ENCODE measurements at regions not wholly inside any gene's neighbourhood (a gene's known extent, or its start where the extent isn't known, plus 50 kb on each side); places are given as distances from the start of the nearest gene placed in this dataset.

DNA sequence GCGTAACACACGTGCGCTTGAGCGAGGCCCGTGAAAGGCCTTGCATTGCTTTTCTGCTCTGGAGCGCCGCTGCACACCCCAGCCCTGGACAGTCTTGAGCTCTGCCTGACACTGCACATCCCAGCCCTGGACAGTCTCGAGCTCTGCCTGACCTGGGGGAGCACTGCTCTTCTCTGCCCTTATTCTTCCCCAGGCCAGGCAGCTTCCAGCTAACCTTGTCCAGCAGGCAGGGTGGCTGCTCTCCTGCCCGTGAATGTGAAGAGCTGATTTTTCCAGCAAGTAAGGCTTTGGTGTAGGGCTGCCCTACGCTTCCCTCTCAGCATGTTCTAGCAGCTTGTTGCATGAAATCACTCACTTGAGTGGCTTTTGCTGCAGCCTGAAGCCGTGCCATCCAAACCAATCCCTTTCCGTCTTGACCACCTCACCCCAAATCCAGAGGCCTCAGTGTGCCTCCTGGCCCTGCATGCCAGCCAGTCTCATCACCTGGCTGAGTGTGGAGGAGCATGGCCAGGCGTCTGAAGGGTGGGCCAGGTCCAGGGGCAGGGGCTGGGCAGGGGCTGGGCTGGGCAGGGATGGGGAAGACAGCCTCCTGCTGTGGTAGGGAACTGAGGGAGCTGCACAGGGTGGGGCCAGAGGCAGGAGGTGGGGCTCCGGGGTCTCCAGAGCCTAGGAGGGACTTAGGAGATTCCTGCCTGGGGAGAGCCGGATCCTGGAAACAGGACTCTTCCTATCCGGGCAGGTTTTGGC, 89.5 kb upstream of the B3GAT1 start:
- TF ChIP-seq CTCF (conservative IDR thresholded peaks at IDR 0.05 in 1 of 2, IDR thresholded peaks at IDR 0.05 in 1 of 2; ENCODE audit: low read depth in 1 of 2, low read length in 2 of 2) = no peak
- no peak for TF ChIP-seq EZH2 (IDR thresholded peaks at IDR 0.05; ENCODE audit: low read length, missing control alignments)
